GM19438 (cell line): ENCODE measurements at regions not wholly inside any gene's neighbourhood (a gene's known extent, or its start where the extent isn't known, plus 50 kb on each side); places are given as distances from the start of the nearest gene placed in this dataset.

Experiments
- ATAC-seq: cut with Tn5 transposase; IDR thresholded peaks from one replicate; pipeline ENCODE4 v1.9.1; 2021; ENCODE audit warnings: low read depth; ENCODE audit not compliant: unreplicated experiment

- ATAC-seq: no peak
These were observed 105.5 kb upstream of the TMEM72 start for GRCh38 chr10:44805466-44806210.

- no peak for ATAC-seq
These were observed 104.2 kb upstream of the TMEM72 start for GRCh38 chr10:44806950-44807349.

GRCh38 chr10:44807451-44807850 is 103.7 kb upstream of the TMEM72 start:
- ATAC-seq: no peak

- no peak for ATAC-seq
These were observed 101.5 kb upstream of the TMEM72 start for GRCh38 chr10:44809647-44810046.

GRCh38 chr10:44811072-44811471 is 100.1 kb upstream of the TMEM72 start:
- ATAC-seq: no peak

- ATAC-seq: no peak
These were observed 97.9 kb upstream of the TMEM72 start for GRCh38 chr10:44813201-44813600.

GRCh38 chr10:44814929-44815328 is 96.2 kb upstream of the TMEM72 start:
- no peak for ATAC-seq

- no peak for ATAC-seq
These were observed 93.0 kb upstream of the TMEM72 start for GRCh38 chr10:44818041-44818649.

GRCh38 chr10:44818701-44819127 is 92.4 kb upstream of the TMEM72 start:
- no peak for ATAC-seq

- no peak for ATAC-seq
These were observed 91.0 kb upstream of the TMEM72 start for GRCh38 chr10:44820094-44820493.

GRCh38 chr10:44821290-44821689 is 89.8 kb upstream of the TMEM72 start:
- no peak for ATAC-seq

- ATAC-seq: no peak
These were observed 88.8 kb upstream of the TMEM72 start for GRCh38 chr10:44822349-44822748.

GRCh38 chr10:44822966-44823365 is 88.2 kb upstream of the TMEM72 start:
- ATAC-seq: no peak

- ATAC-seq: no peak
These were observed 86.5 kb upstream of the TMEM72 start for GRCh38 chr10:44824607-44825006.

- ATAC-seq: no peak
These were observed 83.6 kb upstream of the TMEM72 start for GRCh38 chr10:44827431-44828006.

- no peak for ATAC-seq
These were observed 82.5 kb upstream of the TMEM72 start for GRCh38 chr10:44828508-44829142.

GRCh38 chr10:44829426-44829825 is 81.7 kb upstream of the TMEM72 start:
- no peak for ATAC-seq

- ATAC-seq: no peak
These were observed 81.1 kb upstream of the TMEM72 start for GRCh38 chr10:44830022-44830421.

- no peak for ATAC-seq
These were observed 79.6 kb upstream of the TMEM72 start for GRCh38 chr10:44831581-44831980.

GRCh38 chr10:44832595-44833390 is 78.3 kb upstream of the TMEM72 start:
- ATAC-seq: no peak

GRCh38 chr10:44834131-44834530 is 77.0 kb upstream of the TMEM72 start:
- no peak for ATAC-seq
